ENCODE measurements at regions not wholly inside any gene's neighbourhood (a gene's known extent, or its start where the extent isn't known, plus 50 kb on each side); places are given as distances from the start of the nearest gene placed in this dataset.
"Not testable (repeated sequence)": the region's sequence is repeated elsewhere in the genome, so short reads cannot be mapped to it uniquely, and the experiment has no call there.

- no peak for ATAC-seq (replicated peaks)
- Mint-ChIP-seq H3K9me3 (peaks cover 0 to 5% of the 10 kb centered on the region in 2 donors), H3K27me3 (no peaks in the 10 kb centered on the region), H3K36me3 (ENCODE audit: insufficient read depth) (no peaks in the 10 kb centered on the region), H3K4me1 (ENCODE audit: low read depth in 2 of 2) (no peaks in the 10 kb centered on the region), H3K4me3 (no peak overlapping the region), H3K27ac (no peak overlapping the region)
- no peak for DNase-seq
Measured at GRCh38 chr4:181776264-181777054, 466.7 kb upstream of the TENM3 start.

GRCh38 chr4:181777518-181777917, 465.7 kb upstream of the TENM3 start:
- ATAC-seq (replicated peaks) (no peak), DNase-seq (no peak)
- Mint-ChIP-seq H3K4me3 (no peak overlapping the region), H3K27me3 (no peaks in the 10 kb centered on the region), H3K4me1 (ENCODE audit: low read depth in 2 of 2) (no peaks in the 10 kb centered on the region), H3K36me3 (ENCODE audit: insufficient read depth) (no peaks in the 10 kb centered on the region), H3K27ac (no peak overlapping the region), H3K9me3 (peaks cover 0 to 5% of the 10 kb centered on the region in 2 donors)

GRCh38 chr4:181784881-181785280, 458.3 kb upstream of the TENM3 start:
- no peak for DNase-seq
- peaks cover 11% of the 10 kb centered on the region in 2 donors for H3K9me3 Mint-ChIP-seq
- H3K27ac Mint-ChIP-seq = no peak overlapping the region
- no peaks in the 10 kb centered on the region for H3K36me3 Mint-ChIP-seq (ENCODE audit: insufficient read depth)
- no peak overlapping the region for H3K4me3 Mint-ChIP-seq
- no peak for ATAC-seq (replicated peaks)
- H3K27me3 Mint-ChIP-seq = no peaks in the 10 kb centered on the region
- H3K4me1 Mint-ChIP-seq (ENCODE audit: low read depth in 2 of 2) = no peaks in the 10 kb centered on the region

GRCh38 chr4:181792641-181793040, 450.6 kb upstream of the TENM3 start:
- Mint-ChIP-seq H3K27me3 (no peaks in the 10 kb centered on the region), H3K9me3 (peaks cover 14 to 15% of the 10 kb centered on the region in 2 donors), H3K36me3 (ENCODE audit: insufficient read depth) (no peaks in the 10 kb centered on the region), H3K27ac (no peak overlapping the region), H3K4me1 (ENCODE audit: low read depth in 2 of 2) (no peaks in the 10 kb centered on the region), H3K4me3 (no peak overlapping the region)
- no peak for DNase-seq
- ATAC-seq (replicated peaks) = no peak

- ATAC-seq (replicated peaks) (no peak), DNase-seq (no peak)
- no peaks in the 10 kb centered on the region for H3K4me1 Mint-ChIP-seq (ENCODE audit: low read depth in 2 of 2)
- no peak overlapping the region for H3K4me3 Mint-ChIP-seq
- no peak overlapping the region for H3K27ac Mint-ChIP-seq
- H3K27me3 Mint-ChIP-seq = no peaks in the 10 kb centered on the region
- H3K36me3 Mint-ChIP-seq (ENCODE audit: insufficient read depth) = no peaks in the 10 kb centered on the region
- peaks cover 14% of the 10 kb centered on the region in 2 donors for H3K9me3 Mint-ChIP-seq
Measured at GRCh38 chr4:181793096-181793495, 450.1 kb upstream of the TENM3 start.

- H3K27ac Mint-ChIP-seq = no peak overlapping the region
- no peaks in the 10 kb centered on the region for H3K27me3 Mint-ChIP-seq
- no peak overlapping the region for H3K4me3 Mint-ChIP-seq
- ATAC-seq (replicated peaks) (no peak), DNase-seq (no peak)
- H3K9me3 Mint-ChIP-seq = peaks cover 11 to 14% of the 10 kb centered on the region in 2 donors
- no peaks in the 10 kb centered on the region for H3K36me3 Mint-ChIP-seq (ENCODE audit: insufficient read depth)
- no peaks in the 10 kb centered on the region for H3K4me1 Mint-ChIP-seq (ENCODE audit: low read depth in 2 of 2)
Measured at GRCh38 chr4:181796502-181796901, 446.7 kb upstream of the TENM3 start.

- peaks cover 11 to 19% of the 10 kb centered on the region in 2 donors for H3K9me3 Mint-ChIP-seq
- DNase-seq (no peak), ATAC-seq (replicated peaks) (no peak)
- no peaks in the 10 kb centered on the region for H3K27me3 Mint-ChIP-seq
- no peaks in the 10 kb centered on the region for H3K4me1 Mint-ChIP-seq (ENCODE audit: low read depth in 2 of 2)
- H3K27ac Mint-ChIP-seq = no peak overlapping the region
- H3K36me3 Mint-ChIP-seq (ENCODE audit: insufficient read depth) = no peaks in the 10 kb centered on the region
- no peak overlapping the region for H3K4me3 Mint-ChIP-seq
Measured at GRCh38 chr4:181798536-181798935, 444.7 kb upstream of the TENM3 start.

GRCh38 chr4:181799561-181800069, 443.6 kb upstream of the TENM3 start:
- peaks cover 8 to 22% of the 10 kb centered on the region in 2 donors for H3K9me3 Mint-ChIP-seq
- H3K36me3 Mint-ChIP-seq (ENCODE audit: insufficient read depth) = no peaks in the 10 kb centered on the region
- no peak overlapping the region for H3K27ac Mint-ChIP-seq

GRCh38 chr4:181802207-181802606, 441.0 kb upstream of the TENM3 start:
- Mint-ChIP-seq H3K4me1 (ENCODE audit: low read depth in 2 of 2) (no peaks in the 10 kb centered on the region), H3K36me3 (ENCODE audit: insufficient read depth) (no peaks in the 10 kb centered on the region), H3K9me3 (peaks cover 0 to 8% of the 10 kb centered on the region in 2 donors), H3K27ac (no peak overlapping the region), H3K4me3 (no peak overlapping the region), H3K27me3 (no peaks in the 10 kb centered on the region)
- no peak for DNase-seq
- no peak for ATAC-seq (replicated peaks)

More at GRCh38 chr4:181799561-181800069, 443.6 kb upstream of the TENM3 start:
- no peak for DNase-seq
- Mint-ChIP-seq H3K4me3 (no peak overlapping the region), H3K27me3 (no peaks in the 10 kb centered on the region), H3K4me1 (ENCODE audit: low read depth in 2 of 2) (no peaks in the 10 kb centered on the region)
- ATAC-seq (replicated peaks) = no peak

GRCh38 chr4:181807771-181808170, 435.4 kb upstream of the TENM3 start:
- H3K4me3 Mint-ChIP-seq = no peak overlapping the region

GRCh38 chr4:181810711-181811110, 432.5 kb upstream of the TENM3 start:
- H3K27me3 Mint-ChIP-seq = no peaks in the 10 kb centered on the region
- DNase-seq = no peak

More at GRCh38 chr4:181807771-181808170, 435.4 kb upstream of the TENM3 start:
- Mint-ChIP-seq H3K4me1 (ENCODE audit: low read depth in 2 of 2) (no peaks in the 10 kb centered on the region), H3K27ac (no peak overlapping the region), H3K9me3 (peaks cover 2 to 8% of the 10 kb centered on the region in 2 donors), H3K36me3 (ENCODE audit: insufficient read depth) (peaks cover 2% of the 10 kb centered on the region), H3K27me3 (no peaks in the 10 kb centered on the region)
- ATAC-seq (replicated peaks) = no peak
- no peak for DNase-seq

GRCh38 chr4:181811550-181811949, 431.7 kb upstream of the TENM3 start:
- not testable (repeated sequence) for H3K4me1 Mint-ChIP-seq (ENCODE audit: low read depth in 2 of 2); H3K9me3 Mint-ChIP-seq; DNase-seq; ATAC-seq (replicated peaks); H3K27me3 Mint-ChIP-seq; H3K27ac Mint-ChIP-seq; H3K36me3 Mint-ChIP-seq (ENCODE audit: insufficient read depth); H3K4me3 Mint-ChIP-seq

More at GRCh38 chr4:181810711-181811110, 432.5 kb upstream of the TENM3 start:
- Mint-ChIP-seq H3K9me3 (peaks cover 2 to 5% of the 10 kb centered on the region in 2 donors), H3K36me3 (ENCODE audit: insufficient read depth) (peaks cover 2% of the 10 kb centered on the region), H3K4me1 (ENCODE audit: low read depth in 2 of 2) (no peaks in the 10 kb centered on the region), H3K4me3 (no peak overlapping the region), H3K27ac (no peak overlapping the region)
- no peak for ATAC-seq (replicated peaks)

GRCh38 chr4:181819946-181820345, 423.3 kb upstream of the TENM3 start:
- no peaks in the 10 kb centered on the region for H3K4me1 Mint-ChIP-seq (ENCODE audit: low read depth in 2 of 2)
- H3K27ac Mint-ChIP-seq = no peak overlapping the region
- H3K9me3 Mint-ChIP-seq = peaks cover 0 to 7% of the 10 kb centered on the region in 2 donors
- no peak for DNase-seq
- H3K4me3 Mint-ChIP-seq = no peak overlapping the region
- no peak for ATAC-seq (replicated peaks)
- H3K27me3 Mint-ChIP-seq = no peaks in the 10 kb centered on the region
- H3K36me3 Mint-ChIP-seq (ENCODE audit: insufficient read depth) = no peaks in the 10 kb centered on the region

- no peak overlapping the region for H3K4me3 Mint-ChIP-seq
- no peaks in the 10 kb centered on the region for H3K4me1 Mint-ChIP-seq (ENCODE audit: low read depth in 2 of 2)
Measured at GRCh38 chr4:181820553-181820952, 422.6 kb upstream of the TENM3 start.

More at GRCh38 chr4:181820553-181820952, 422.6 kb upstream of the TENM3 start:
- H3K36me3 Mint-ChIP-seq (ENCODE audit: insufficient read depth) = no peaks in the 10 kb centered on the region
- H3K27me3 Mint-ChIP-seq = no peaks in the 10 kb centered on the region
- DNase-seq (no peak), ATAC-seq (replicated peaks) (no peak)
- no peak overlapping the region for H3K27ac Mint-ChIP-seq
- H3K9me3 Mint-ChIP-seq = peaks cover 0 to 7% of the 10 kb centered on the region in 2 donors

All from effector memory CD8-positive, alpha-beta T cell (primary cell).